Posterior vena cava (tissue), 2 donors: ENCODE measurements at regions not wholly inside any gene's neighbourhood (a gene's known extent, or its start where the extent isn't known, plus 50 kb on each side); places are given as distances from the start of the nearest gene placed in this dataset.

Experiments used
- DNase-seq: peaks from one replicate; pipeline ENCODE4 v3.0.0-alpha.2; 2020; ENCODE audit warnings: low spot score
- intact Hi-C, 2 donors: fragments of 100-400 bp; cut with DNase I; formaldehyde crosslinking; loops; one replicate each; pipeline versions ENCODE4 v1.14.1 to v1.14.2; 2022 to 2023
- donor health status: DM: yes; HTN: yes; CAD: no.
- donor health status: DM: yes; HTN: yes; CAD: no.

DNA sequence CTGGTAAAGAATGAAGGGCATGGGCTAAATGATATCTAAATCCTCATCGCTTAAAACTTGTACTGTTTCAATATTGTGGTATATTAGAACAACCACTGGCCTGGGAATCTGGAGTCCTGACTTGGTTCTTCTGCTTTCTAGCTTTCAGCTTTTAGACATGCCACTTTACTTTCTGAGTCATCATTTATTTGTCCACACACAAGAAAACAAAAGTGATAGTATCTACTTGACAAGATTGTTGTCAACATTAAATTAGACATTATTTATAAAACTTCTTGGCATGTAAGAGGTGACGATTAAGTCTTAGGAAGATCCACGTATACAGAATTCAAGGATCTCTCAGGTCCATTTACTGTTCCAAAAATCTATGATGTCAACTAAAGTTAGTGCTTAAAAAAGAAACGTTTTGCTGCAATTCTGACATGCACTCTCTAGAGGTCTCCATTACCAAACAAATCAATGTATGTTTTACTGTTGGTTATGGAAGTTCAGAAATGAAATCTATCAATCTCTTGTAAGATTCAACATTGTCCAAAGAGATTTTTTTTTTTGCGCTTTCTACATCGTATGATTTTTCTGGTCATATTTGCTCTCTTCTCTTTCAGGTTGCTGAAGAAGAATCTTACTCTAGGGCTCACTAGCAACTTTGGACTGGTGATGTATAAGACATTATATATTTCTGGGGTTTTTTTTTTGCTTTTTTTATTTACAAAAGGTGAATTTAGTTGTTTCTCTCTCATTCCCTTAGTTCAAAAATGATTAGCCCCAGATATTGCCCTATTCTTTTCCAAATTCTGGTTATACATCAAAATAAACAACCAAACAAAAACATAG lies 53.6 kb upstream of the DYNC1I1 start:
- DNase-seq = no peak
- intact Hi-C loops = no loop called here

DNA sequence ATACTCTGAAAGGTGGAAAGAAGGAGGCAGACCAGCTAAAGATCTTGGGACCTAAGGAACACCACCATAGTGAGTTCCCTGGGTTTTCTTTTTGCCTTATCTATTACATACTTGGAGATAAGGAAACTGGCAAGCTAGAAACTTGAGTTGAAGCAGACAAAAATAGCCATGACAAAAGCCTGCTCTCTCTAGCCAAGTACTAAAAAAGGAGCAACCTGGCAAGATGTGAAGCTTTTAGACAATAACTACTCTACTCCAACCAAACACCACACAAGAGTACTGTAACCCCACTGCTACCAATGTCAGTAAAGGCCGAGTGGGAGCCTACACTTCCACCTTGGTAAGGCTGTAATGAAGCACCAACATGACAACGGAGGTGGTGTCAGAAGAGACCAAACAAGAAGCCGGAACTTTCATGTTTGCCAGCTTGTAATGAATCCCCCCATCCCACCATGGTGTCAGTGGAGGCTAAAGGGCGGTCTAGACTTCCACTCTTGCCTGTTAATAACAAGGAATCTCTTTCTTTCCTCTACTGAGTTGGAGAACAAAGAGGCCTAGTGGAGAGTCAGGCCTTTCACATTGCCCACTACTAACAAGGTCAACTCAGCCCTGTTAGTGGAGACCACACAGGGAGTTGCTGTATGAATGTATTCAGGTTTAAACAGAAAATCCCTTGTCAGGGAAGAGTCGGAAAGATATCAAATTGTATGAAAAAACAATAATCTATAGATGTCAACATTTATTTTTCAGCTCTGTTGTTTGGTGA lies 55.8 kb upstream of the DYNC1I1 start:
- no peak for DNase-seq
- intact Hi-C loops = no loop called here

DNA sequence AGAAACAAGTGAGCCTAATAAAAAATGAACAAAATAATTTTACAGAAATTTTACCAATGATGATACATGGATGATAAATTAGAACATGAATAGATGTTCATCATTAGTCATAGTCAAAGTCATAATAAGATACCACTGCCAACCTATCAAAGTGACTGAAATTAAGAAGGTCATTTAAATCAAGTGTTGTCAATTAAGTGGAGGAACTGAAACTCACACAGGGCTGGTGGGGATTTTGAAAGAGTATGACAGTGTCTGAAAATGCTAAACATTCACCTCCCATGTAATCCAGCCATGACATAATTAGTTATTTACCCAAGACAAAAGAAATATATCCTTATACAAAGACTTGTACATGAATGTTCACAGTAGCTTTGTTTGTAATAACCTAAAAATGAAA lies 57.1 kb upstream of the DYNC1I1 start:
- intact Hi-C loops = no loop called here
- no peak for DNase-seq

DNA sequence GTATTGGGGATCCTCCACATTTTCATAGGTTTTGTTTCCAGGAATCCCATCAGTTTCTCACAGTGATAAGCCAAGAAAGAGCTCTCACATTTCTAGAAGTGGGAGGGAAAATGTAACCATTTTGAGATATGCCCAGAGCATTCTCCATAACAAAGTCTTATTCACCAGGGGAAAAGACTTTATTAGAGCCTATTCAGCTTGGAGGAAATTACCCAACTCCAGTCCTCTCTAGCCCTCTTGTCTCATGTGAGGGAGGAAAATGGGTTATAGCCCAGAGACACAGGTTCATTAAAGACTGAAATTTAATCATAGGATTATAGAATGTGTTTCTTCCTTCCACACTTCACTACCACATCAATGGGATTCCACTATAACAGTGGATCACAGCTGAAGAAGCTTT lies 61.6 kb upstream of the DYNC1I1 start:
- no peak for DNase-seq
- intact Hi-C loops = no loop called here

DNA sequence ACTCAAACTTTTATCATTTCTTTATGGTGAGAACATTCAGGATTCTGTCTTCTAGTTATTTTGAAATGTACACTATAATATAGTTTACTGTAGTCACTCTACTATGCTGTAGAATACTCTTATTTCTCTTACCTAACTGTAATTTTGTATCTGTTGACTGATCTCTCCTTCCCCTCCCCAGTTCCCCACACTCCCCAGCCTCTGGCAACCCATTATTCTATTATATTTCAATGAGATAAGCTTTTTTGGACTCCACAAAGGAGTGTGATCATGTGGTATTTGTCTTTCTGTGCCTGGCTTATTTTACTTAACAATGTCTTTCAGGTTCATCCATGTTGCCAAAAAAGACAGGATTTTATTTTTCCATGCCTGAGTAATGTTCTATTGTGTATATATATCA lies 71.4 kb upstream of the DYNC1I1 start:
- intact Hi-C loops = no loop called here
- no peak for DNase-seq

DNA sequence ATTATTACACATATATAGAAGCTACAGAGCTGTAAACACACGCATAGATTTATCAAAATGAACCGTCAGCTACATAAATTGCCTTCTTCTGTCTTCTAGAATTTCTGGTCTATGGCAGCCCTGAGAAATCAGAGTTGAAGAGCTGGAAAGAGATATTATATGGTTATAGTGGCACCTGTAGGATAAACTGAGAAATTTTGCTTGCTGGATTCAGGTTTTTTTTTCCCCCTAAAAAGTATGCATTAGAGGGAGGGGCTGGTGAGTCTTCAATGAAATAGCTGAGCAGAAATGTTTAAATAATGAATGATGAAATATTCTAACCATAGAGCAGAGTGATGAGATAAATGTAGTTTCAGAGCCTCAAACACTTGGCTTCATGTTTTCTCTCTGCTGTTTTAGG lies 78.0 kb upstream of the DYNC1I1 start:
- intact Hi-C loops = loop anchor here (5.0 kb wide), 1 partner anchor 182 kb away; no protein-coding TSS in a partner anchor
- no peak for DNase-seq

DNA sequence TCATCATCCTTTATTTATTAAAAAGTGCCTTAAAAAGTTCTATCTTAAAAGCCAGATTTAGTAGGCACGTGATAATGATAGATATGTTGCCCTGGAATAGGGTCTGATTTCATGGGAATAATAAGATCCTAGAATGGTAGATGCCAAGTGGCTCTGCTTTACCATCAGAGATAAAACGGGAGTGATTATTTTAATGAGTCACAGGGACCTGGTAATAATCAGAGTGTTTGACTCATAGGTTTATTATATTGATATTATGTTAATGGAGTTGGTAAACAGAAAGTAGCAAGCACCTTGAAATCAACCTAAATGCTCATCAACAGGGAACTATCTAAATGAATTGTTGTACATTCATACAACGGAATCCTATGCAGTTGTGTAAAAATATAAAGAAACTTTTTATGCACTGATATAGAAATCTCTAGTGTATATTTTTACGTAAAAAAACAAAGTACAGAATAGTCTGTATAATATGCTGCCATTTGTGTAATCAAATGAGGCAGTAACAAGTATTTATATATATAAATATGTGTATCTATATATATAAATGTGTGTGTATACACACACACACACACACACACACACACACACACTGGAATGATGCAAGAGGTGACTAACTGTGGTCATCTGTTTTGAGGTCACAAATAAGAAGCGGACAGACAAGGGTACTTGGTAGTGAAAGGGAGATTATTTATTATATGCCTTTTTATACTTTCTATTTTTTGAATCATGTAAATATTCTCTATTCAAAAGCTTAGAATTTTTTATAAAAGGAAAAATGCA lies 78.6 kb upstream of the DYNC1I1 start:
- intact Hi-C loops = loop anchor here (5.0 kb wide), 1 partner anchor 181 kb away; no protein-coding TSS in a partner anchor

DNA sequence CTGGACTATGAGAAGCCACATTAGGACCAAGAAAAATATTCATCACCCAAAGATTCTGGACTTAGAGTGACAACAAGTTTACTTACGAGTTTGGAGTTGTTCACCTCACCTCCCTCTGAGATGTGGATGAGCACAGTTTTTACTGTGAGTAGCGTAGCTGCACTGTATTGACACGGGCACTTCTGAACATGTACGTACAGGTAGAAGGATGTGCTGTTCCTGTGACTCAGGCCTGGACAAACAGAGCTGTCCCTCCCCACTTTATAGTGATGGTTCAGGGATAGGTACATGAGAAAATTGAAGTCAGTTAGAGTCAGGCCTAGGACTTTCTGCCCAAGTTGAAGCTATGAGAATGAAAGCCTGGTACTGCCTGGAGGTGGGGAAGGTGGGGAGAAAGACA lies 80.9 kb upstream of the DYNC1I1 start:
- DNase-seq = no peak
- intact Hi-C loops = loop anchor here (5.0 kb wide), 1 partner anchor 179 kb away; no protein-coding TSS in a partner anchor

More for the DNA sequence above, 78.6 kb upstream of the DYNC1I1 start:
- no peak for DNase-seq

DNA sequence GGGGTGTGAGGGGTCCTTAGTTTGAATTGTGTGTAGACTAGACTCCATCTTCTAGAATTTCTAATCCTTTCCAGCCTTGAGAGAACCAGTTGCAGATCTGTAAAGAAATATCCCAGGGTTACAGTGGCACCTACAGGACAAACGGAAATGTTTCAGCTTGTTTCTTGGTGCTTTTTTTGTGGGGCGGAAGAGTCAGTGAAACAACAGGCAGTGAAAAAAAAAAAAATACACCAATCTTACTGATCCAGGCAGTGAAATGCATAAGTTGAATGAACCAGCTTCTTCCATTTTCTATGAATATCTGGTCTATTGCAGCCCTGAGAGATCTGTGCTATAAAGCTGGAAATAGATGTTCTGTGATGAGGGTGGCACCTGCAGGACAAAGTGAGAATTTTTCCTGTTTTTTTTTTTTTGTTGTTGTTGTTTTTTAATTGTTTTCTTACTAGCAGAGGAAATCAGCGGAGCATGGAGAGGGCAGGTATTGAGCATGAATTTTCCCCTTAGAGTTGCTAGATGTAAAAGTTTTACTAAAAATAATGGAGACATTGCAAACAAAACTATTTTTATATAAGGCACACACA lies 81.9 kb upstream of the DYNC1I1 start:
- no peak for DNase-seq
- intact Hi-C loops = loop anchor here (5.0 kb wide), 1 partner anchor 178 kb away; no protein-coding TSS in a partner anchor

DNA sequence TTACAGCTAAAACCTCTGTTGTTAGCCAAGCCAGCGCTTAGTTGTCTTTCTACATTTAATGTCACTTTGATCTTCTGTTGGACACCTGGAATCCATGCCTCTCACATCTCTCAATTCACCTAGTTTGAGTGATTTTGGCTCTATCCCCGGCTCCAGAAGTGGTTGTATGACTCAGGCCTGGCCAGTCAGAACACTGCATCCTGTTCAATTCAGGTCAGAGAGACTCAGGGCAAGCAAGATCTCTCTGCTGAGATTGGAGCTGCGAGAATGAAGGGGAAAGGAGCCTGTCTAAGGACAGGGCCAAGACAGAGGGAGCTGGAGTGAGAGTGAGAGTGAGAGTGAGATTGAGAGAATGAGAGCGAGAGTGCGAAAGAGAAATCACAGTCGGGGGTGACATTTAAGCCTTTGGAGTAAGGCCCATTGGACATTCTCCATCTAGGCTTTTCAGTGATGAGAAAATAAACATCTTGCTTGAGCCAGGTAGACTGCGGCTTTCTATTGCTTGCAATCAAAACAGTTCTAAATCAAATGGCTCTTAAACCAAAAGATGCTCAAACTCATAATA lies 83.3 kb upstream of the DYNC1I1 start:
- DNase-seq = no peak
- intact Hi-C loops = loop anchor here (5.0 to 10.0 kb wide), 2 partner anchors 94 to 162 kb away; partner anchors contain the start of gene PDK4 (in 1 of the 2)

DNA sequence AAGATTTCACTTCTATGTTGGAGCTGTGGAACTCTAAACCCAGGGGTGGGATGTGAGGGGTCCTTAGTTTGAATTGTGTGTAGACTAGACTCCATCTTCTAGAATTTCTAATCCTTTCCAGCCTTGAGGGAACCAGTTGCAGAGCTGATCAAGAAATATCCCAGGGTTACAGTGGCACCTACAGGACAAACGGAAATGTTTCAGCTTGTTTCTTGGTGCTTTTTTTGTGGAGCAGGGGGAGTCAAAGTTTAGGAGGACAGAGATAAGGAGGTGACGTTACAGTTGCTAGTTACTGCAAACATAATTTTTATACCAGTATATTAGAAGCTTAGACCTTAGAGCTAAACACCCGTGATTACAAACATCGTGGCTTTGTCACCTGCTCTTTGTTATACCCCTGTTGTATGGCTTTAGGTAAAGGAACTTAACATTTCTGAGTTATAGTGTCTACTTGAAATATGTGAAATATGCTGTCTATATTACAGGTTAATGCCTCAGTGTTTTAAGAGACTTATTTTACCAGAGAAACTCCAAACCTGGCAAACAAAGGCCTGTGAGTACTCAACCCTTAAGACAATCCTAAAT lies 84.5 kb upstream of the DYNC1I1 start:
- intact Hi-C loops = loop anchor here (2.0 to 10.0 kb wide), 3 partner anchors 93 to 161 kb away; partner anchors contain the start of gene PDK4 (in 1 of the 2)

DNA sequence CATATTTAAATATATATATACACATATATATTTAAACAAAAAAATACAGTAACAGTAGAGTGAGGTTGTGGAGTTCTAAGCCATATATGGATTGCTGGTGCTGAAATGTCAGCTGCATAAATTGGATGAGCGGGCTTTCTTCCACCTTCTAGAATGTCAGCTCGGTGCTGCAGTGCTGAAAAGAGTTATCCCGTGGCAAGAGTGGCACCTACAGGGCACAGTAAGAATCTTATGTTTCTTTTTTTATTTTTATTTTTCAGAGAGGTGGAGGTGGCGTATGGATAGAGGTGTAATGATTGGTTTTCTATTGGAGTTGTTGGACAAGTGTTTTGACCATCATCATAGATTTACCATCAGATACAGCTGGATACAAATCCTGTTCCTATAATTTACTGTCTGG lies 86.2 kb upstream of the DYNC1I1 start:
- no peak for DNase-seq

More for the DNA sequence above, 84.5 kb upstream of the DYNC1I1 start:
- no peak for DNase-seq

DNA sequence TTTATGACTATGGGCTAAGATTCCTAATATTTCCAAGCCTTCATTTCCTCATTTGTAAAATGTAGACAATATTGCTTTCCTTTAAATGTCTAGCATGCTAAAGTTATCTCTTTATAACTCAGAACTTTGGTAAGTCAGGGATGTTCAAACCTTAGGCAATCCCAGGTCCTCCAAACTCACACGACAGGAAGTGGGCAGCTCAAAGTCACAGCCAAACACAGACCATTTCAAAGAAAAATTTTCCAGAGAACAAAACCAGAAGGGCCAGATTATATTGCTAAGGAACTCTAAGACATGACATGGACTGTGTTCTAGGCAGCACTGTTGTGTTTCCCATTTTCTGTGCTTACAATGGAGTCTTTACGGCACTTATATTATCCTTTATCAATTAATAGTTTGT lies 87.8 kb upstream of the DYNC1I1 start:
- no peak for DNase-seq
- intact Hi-C loops = loop anchor here (5.0 to 10.0 kb wide), 2 partner anchors 90 to 588 kb away; partner anchors contain the start of gene PDK4 (in 1 of the 2)

More for the DNA sequence above, 86.2 kb upstream of the DYNC1I1 start:
- intact Hi-C loops = loop anchor here (2.0 to 10.0 kb wide), 3 partner anchors 91 to 159 kb away; partner anchors contain the start of gene PDK4 (in 1 of the 2)

DNA sequence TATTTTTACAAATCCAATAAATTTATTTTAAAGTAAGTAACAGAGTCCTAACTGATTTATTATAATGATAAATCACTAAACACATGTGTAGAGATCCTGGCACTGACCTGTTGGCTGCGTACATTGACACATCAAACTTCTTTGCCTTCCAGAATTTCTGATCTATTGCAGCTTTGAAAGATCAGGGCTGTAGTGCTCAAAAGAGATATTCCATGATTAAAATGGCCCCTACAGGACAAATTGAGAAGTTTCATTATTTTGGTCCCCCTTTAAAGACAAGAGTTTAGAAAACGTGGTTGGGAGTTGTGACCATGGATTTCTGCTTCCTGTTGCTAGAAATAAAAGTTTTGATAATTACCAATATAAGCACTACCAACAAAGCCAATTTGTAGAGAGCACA lies 87.7 kb upstream of the PDK4 start:
- intact Hi-C loops = loop anchor here (5.0 to 10.0 kb wide), 2 partner anchors 89 to 588 kb away; partner anchors contain the start of gene PDK4 (in 1 of the 2)
- no peak for DNase-seq

DNA sequence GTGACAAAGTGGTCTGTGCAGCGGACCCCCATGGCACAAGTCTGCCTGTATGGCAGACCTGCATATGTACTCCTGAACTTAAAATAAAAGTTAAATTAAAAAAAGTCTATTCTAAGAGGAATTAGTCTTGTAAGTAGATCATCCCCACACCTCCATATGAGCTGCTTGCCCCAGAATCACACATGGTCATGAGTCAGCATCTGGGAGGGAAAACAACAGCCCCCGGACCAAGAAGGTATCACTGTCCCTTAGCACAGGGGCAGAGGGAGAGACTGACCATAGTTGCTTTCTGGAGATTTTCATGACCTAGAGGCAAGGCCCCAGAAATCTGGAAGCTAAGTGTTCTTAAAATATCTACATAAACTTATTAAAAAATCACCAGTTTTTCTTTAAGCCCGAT lies 86.6 kb upstream of the PDK4 start:
- intact Hi-C loops = loop anchor here (5.0 to 10.0 kb wide), 2 partner anchors 88 to 589 kb away; partner anchors contain the start of gene PDK4 (in 1 of the 2)
- no peak for DNase-seq

DNA sequence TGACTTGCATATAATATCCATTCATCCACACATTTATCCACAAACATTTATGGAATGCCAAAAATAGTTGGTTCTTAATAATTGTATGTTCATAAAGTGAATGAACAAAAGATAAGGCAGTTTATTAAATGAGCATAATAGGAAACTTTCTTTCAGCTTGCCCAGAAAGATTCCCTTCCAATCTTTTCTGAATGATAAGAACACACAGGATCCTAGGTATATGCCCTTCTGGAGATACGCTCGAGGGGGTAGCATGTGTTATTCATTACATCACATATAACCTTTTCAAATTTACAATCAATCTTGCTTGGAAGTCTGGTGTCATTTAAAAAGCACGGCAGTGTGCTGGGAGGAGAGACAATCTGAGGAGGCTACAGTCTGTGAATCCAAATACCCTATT lies 80.4 kb upstream of the PDK4 start:
- intact Hi-C loops = no loop called here
- no peak for DNase-seq

DNA sequence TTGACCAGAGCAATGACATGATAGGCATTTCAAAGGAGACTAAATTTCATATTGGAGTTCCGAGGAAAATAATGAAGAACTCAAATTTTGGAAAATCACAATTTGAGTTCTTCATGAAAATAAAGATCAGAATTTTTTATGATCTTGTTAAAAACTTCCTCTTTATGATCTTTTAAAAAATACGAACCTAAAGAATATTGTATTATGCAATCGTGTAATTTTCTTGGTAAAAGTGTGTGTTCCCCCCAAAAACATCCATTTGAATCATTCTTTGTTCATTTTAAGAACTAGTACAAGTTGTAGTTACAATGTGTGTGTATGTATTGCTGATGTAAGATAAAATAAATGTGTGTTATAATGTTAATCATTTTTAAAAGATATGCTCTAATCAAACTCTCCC lies 79.3 kb upstream of the PDK4 start:
- intact Hi-C loops = no loop called here
- DNase-seq = no peak

DNA sequence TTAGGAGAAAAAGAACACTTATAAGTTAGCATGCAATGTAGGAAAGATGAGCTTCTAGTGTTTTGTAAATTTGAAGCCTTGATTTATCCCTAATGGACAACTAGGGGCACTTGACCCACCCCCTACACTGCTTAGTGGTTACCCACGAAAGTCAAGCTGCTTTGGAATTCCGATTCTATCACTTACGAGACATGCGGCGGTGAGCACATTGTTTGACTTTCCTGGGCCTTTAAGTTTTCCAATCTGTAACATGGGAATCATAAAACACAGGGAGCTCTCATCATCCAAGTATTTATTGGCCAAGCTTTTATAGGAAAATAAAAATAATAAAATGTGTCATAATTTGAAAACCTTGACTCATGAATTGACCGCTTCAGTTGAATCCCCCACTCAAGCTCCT lies 78.7 kb upstream of the PDK4 start:
- intact Hi-C loops = no loop called here
- no peak for DNase-seq
